HG03442 (cell line): ENCODE measurements at regions not wholly inside any gene's neighbourhood (a gene's known extent, or its start where the extent isn't known, plus 50 kb on each side); places are given as distances from the start of the nearest gene placed in this dataset.

Experiments used
- ATAC-seq: cut with Tn5 transposase; IDR thresholded peaks from one replicate; pipeline ENCODE4 v1.9.1; 2021; ENCODE audit warnings: mild to moderate bottlenecking, moderate library complexity; ENCODE audit not compliant: unreplicated experiment

DNA sequence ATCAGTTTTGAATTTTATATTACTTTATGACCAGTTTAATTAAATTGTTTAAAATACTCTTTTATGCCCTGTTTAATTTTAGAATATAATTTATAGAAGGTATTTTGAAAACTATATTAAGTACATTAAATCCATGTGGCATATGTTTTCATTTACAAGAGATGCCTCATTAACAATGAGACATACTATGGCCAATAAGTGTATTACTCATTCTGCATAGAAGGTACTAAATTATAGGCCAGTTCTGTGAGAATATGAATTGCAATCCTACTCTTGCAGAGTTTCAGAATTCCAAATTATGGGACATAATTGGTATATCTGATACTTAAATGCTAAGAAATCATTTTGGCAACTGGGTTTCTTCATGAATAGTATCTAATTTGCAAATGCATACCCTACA is 951.1 kb downstream of the FAT4 start:
- ATAC-seq: no peak

DNA sequence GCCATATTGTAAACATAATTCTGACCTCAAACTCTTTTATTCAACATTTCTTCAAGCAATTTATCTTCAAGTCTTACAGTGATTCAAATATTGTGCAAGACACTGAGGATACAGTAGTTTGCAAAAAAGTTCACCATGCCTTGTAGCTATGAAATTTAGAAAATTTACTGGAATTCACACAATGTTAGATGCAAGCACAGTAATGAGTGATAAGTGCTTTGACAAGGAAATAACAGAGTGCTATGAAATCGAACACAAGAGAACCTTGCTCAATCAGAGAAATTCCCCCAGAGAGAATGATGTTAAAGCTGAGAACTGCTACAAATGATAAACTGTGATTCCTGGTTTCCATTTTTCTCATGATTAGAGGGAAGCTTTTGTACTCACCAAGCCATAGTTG is 952.9 kb downstream of the FAT4 start:
- ATAC-seq: no peak

- no peak for ATAC-seq
Observed at GRCh38 chr4:126268106-126268505, 953.4 kb downstream of the FAT4 start.

DNA sequence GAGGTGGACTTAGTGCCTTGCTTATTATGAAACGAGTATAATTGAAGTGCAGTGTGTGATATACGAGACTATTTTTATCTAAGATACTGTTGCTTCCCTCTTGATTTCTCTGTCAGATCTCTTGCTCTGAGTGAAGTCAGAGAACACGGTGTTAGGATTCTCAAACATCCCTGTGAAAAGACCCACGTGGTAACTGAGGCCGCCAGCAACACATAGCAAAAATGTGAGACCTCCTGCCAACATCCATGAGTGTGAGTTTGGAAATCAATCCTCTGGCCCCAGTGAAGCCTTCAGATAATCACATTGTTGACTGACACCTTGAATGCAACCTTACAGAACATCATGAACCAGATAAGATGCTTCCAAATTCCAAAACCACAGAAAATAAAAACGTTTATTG is 954.4 kb downstream of the FAT4 start:
- ATAC-seq: no peak

DNA sequence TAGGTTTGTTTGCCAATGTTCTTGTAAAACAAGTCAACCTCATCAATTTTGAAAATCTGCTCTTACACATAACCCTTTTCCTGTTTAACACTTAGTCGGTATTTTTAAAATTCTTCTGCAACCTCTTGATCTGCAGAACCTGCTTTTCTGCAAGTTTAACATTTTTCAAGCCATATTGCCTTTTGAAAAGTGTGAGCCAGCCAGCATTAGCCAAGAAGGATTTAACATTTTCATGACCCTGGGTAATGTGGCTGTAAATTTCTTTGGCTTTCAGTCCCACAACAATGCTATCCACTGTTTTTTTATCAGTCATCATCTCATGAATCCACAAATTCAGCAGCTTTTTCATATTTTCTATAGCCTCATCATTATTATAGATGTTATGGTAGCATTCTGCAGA is 956.5 kb downstream of the FAT4 start:
- ATAC-seq: no peak

GRCh38 chr4:126273746-126274145 is 959.0 kb downstream of the FAT4 start:
- no peak for ATAC-seq

GRCh38 chr4:126291886-126292285 is 977.1 kb downstream of the FAT4 start:
- ATAC-seq: no peak

- no peak for ATAC-seq
Observed at GRCh38 chr4:126298271-126298670, 983.5 kb downstream of the FAT4 start.

- no peak for ATAC-seq
Observed at GRCh38 chr4:126306152-126306869, 991.6 kb downstream of the FAT4 start.

- no peak for ATAC-seq
Observed at GRCh38 chr4:126318376-126318775, 1003.6 kb downstream of the FAT4 start.

DNA sequence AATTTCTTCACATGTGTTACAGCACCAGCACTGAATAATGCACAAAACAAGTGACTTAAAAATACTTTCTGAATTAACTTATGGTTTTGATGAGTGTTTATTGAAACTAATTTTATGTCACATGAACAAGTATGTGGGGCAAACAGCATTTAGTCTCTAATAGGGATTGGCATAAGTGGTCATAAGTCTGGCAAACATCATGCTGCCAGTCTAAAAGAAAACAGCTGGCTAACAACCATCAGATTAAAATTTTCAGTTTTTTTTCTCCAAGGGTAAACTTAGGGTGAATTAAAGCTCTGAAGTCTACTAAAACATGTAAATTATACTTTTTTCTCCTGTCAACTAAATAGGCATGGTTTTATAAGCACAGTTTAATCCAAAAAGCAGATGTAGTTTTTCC is 1014.2 kb downstream of the FAT4 start:
- ATAC-seq: no peak

DNA sequence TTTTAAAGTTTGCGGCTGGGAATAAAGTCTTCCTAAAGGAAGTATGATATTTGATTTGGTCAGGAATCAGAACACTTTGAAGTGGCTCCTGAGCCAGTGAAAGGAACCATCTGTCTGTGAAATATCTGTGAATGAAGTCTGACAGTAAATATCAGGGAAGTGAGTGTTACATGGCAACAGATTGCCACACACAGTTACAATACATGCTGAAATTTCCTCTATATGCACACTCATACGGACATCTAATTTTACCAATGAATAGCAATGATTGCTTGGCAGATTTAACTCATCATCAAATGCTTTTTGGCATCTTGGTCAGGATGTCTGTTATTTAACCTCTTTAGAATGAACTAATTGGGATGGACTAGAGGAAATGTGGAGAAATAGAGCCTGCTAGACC is 1023.8 kb downstream of the FAT4 start:
- no peak for ATAC-seq

GRCh38 chr4:126341927-126342326 is 1027.2 kb downstream of the FAT4 start:
- ATAC-seq: no peak

GRCh38 chr4:126344472-126344871 is 1029.7 kb downstream of the FAT4 start:
- no peak for ATAC-seq

DNA sequence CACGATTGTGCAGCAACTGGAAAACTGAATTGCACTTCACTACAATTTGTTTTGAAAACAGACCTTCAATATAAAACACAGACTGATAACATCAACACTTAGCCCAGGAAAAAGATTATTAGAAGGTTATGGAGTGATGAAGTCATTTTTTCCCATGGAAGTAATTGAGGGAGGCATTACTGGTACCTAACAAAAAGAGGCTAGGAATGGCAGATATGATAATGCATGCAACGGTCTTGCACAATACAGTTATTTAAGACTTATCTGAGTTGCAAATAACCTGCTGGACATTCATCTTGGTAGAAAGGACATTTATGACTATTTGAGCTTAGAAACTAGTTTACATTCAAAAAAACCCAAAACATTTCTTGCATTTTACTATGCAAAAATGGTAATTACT is 1031.9 kb downstream of the FAT4 start:
- no peak for ATAC-seq

- ATAC-seq: no peak
Observed at GRCh38 chr4:126354784-126355183, 1040.0 kb downstream of the FAT4 start.

DNA sequence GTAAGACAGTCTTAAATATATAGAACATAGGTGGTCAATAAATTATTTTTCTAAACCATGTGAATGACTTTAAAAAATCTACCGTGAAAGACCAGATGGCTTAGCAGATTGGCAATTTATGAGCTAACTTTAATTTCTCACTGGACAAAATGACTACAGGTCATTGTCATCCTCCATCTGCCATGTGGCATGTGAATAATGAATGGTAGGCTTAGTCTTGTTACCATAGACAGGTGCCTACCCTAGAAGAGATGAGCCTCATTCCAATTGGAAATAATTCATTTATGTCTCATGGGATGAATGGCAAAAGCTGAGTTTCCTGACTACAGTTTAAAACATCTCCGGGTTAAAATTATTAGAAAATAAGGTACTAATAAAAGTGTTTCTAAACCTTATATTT is 1043.3 kb downstream of the FAT4 start:
- ATAC-seq: no peak

- ATAC-seq: no peak
Observed at GRCh38 chr4:126361287-126361686, 1046.5 kb downstream of the FAT4 start.

GRCh38 chr4:126364311-126364911 is 1049.7 kb downstream of the FAT4 start:
- ATAC-seq: no peak

GRCh38 chr4:126369076-126369475 is 1054.3 kb downstream of the FAT4 start:
- no peak for ATAC-seq

GRCh38 chr4:126372634-126373033 is 1057.9 kb downstream of the FAT4 start:
- no peak for ATAC-seq

- no peak for ATAC-seq
Observed at GRCh38 chr4:126375462-126376054, 1060.8 kb downstream of the FAT4 start.
